GM12878 (cell line): ENCODE measurements at regions not wholly inside any gene's neighbourhood (a gene's known extent, or its start where the extent isn't known, plus 50 kb on each side); places are given as distances from the start of the nearest gene placed in this dataset.

Source experiments
- ATF7 ChIP-seq: fragments of 450-650 bp; IDR thresholded peaks from 2 replicates; pipeline ENCODE4 v1.6.1; 2016; ENCODE audit warnings: low read depth, mild to moderate bottlenecking
- BHLHE40 ChIP-seq, 2 experiments: fragments of 450-650 bp in 1 of 2; IDR thresholded peaks; 2 replicates each; pipeline ENCODE4 v1.6.1; 2011 to 2017; ENCODE audit warnings: low read depth in 2 of 2, borderline replicate concordance in 1 of 2, improper control_type of control experiment in 1 of 2, low read length in 1 of 2, mild to moderate bottlenecking in 1 of 2
- CREB1 ChIP-seq: IDR thresholded peaks from 2 replicates; pipeline ENCODE4 v1.6.1; 2012; ENCODE audit warnings: low read depth, mild to moderate bottlenecking, inconsistent platforms
- EP300 ChIP-seq, 2 experiments: fragments of 150-350 bp in 1 of 2; IDR thresholded peaks; 2 replicates each; pipeline ENCODE4 v1.6.1; 2011 to 2012; ENCODE audit warnings: low read depth in 2 of 2, low read length in 2 of 2, borderline replicate concordance in 1 of 2, improper control_type of control experiment in 1 of 2, inconsistent platforms in 1 of 2; ENCODE audit not compliant: control insufficient read depth in 1 of 2
- GATAD2B ChIP-seq: fragments of 450-650 bp; conservative IDR thresholded peaks from 2 replicates; pipeline ENCODE4 v1.6.1; 2017; ENCODE audit warnings: low read depth, mild to moderate bottlenecking, moderate library complexity
- KDM1A ChIP-seq: fragments of 200-600 bp; sonication (generic); IDR thresholded peaks from 2 replicates; pipeline ENCODE4 v1.6.1; 2016; ENCODE audit warnings: borderline replicate concordance
- MEF2B ChIP-seq: fragments of 450-650 bp; IDR thresholded peaks from 2 replicates; pipeline ENCODE4 v1.6.1; 2018; ENCODE audit warnings: mild to moderate bottlenecking, moderate library complexity; ENCODE audit not compliant: partially characterized antibody, poor library complexity, severe bottlenecking
- MXI1 ChIP-seq: fragments of 150-350 bp; IDR thresholded peaks from 2 replicates; pipeline ENCODE4 v1.6.1; 2011; ENCODE audit warnings: low read depth, mild to moderate bottlenecking, inconsistent platforms, low read length, improper control_type of control experiment
- NR2C1 ChIP-seq: fragments of 450-650 bp; IDR thresholded peaks from 2 replicates; pipeline ENCODE4 v1.6.1; 2017; ENCODE audit warnings: antibody characterized with exemption, mild to moderate bottlenecking, moderate library complexity
- NR2F1 ChIP-seq: fragments of 450-650 bp; conservative IDR thresholded peaks from 2 replicates; pipeline ENCODE4 v1.6.1; 2017; ENCODE audit warnings: mild to moderate bottlenecking
- SPI1 ChIP-seq: IDR thresholded peaks from 2 replicates; pipeline ENCODE4 v1.6.1; 2011; ENCODE audit warnings: low read depth, mild to moderate bottlenecking, low read length, moderate library complexity, borderline replicate concordance; ENCODE audit not compliant: insufficient read depth
- TARDBP ChIP-seq: IDR thresholded peaks from 2 replicates; pipeline ENCODE4 v1.6.1; 2016; ENCODE audit warnings: borderline replicate concordance
- TBL1XR1 ChIP-seq: IDR thresholded peaks from 2 replicates; pipeline ENCODE4 v1.6.1; 2012; ENCODE audit warnings: low read depth, low read length, improper control_type of control experiment
- ZNF622 ChIP-seq: fragments of 450-650 bp; IDR thresholded peaks from 2 replicates; pipeline ENCODE4 v1.6.1; 2017; ENCODE audit warnings: mild to moderate bottlenecking, inconsistent platforms
- ZZZ3 ChIP-seq: IDR thresholded peaks from 2 replicates; pipeline ENCODE4 v1.6.1; 2011; ENCODE audit warnings: low read depth; ENCODE audit not compliant: control insufficient read depth, insufficient read length
- TF ChIP-seq, protein P1 (sequence below): fragments of 450-650 bp; IDR thresholded peaks from 2 replicates; pipeline ENCODE4 v1.6.1; 2014; ENCODE audit warnings: mild to moderate bottlenecking
- TF ChIP-seq, protein P2 (sequence below): fragments of 450-650 bp; IDR thresholded peaks from 2 replicates; pipeline ENCODE4 v1.6.1; 2017; ENCODE audit warnings: antibody characterized with exemption, mild to moderate bottlenecking, moderate library complexity
- TF ChIP-seq, protein P3 (sequence below): fragments of 450-650 bp; IDR thresholded peaks from 2 replicates; pipeline ENCODE4 v1.6.1; 2016; ENCODE audit warnings: mild to moderate bottlenecking, moderate library complexity, borderline replicate concordance
- TF ChIP-seq, protein P4 (sequence below): IDR thresholded peaks from 2 replicates; pipeline ENCODE4 v1.6.1; 2012; ENCODE audit warnings: low read depth, low read length, improper control_type of control experiment

DNA sequence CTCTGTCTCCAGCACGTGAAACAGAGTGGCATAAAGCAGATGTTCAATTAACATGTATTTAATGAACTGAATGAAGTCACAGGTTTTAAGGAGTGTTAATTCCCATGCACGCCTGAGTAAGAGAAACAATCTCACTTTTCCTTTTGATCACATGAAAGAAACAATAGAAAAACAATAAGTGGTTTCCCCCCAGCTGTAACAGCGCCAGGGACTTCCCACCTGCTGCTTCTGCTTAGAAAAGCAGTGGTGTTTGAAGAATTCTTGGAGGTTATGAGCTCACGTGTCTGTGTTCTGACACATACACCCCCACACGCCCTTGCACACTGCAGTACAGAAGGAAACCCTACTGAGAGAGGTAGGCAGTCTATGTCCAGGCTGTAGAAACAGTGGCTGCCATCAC, 51.3 kb upstream of the FRMD4A start (continued):
- TF ChIP-seq, protein P1, sequence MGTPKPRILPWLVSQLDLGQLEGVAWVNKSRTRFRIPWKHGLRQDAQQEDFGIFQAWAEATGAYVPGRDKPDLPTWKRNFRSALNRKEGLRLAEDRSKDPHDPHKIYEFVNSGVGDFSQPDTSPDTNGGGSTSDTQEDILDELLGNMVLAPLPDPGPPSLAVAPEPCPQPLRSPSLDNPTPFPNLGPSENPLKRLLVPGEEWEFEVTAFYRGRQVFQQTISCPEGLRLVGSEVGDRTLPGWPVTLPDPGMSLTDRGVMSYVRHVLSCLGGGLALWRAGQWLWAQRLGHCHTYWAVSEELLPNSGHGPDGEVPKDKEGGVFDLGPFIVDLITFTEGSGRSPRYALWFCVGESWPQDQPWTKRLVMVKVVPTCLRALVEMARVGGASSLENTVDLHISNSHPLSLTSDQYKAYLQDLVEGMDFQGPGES: no peak
- TF ChIP-seq, protein P2, sequence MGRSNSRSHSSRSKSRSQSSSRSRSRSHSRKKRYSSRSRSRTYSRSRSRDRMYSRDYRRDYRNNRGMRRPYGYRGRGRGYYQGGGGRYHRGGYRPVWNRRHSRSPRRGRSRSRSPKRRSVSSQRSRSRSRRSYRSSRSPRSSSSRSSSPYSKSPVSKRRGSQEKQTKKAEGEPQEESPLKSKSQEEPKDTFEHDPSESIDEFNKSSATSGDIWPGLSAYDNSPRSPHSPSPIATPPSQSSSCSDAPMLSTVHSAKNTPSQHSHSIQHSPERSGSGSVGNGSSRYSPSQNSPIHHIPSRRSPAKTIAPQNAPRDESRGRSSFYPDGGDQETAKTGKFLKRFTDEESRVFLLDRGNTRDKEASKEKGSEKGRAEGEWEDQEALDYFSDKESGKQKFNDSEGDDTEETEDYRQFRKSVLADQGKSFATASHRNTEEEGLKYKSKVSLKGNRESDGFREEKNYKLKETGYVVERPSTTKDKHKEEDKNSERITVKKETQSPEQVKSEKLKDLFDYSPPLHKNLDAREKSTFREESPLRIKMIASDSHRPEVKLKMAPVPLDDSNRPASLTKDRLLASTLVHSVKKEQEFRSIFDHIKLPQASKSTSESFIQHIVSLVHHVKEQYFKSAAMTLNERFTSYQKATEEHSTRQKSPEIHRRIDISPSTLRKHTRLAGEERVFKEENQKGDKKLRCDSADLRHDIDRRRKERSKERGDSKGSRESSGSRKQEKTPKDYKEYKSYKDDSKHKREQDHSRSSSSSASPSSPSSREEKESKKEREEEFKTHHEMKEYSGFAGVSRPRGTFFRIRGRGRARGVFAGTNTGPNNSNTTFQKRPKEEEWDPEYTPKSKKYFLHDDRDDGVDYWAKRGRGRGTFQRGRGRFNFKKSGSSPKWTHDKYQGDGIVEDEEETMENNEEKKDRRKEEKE: no peak
- TF ChIP-seq CREB1 (no peak), NR2C1 (no peak), ZNF622 (no peak), ZZZ3 (no peak), MEF2B (peak; percentile 26), BHLHE40 (IDR thresholded peaks at IDR 0.05; ENCODE audit: borderline replicate concordance in 1 of 2, low read depth in 2 of 2, low read length in 1 of 2) (peak; percentile 95 to 96), GATAD2B (0 out of 2 replicates have a peak, but pooled peaks have one; percentile 17), TARDBP (no peak), SPI1 (peak; percentile 18; the same call in 1 of the 2 replicates), TBL1XR1 (no peak), KDM1A (no peak), EP300 (IDR thresholded peaks at IDR 0.05; ENCODE audit: borderline replicate concordance in 1 of 2, control insufficient read depth in 1 of 2, low read depth in 2 of 2, low read length in 2 of 2) (peak in 1 of 2 experiments; percentile 10; a peak in 1 of 4 replicates), MXI1 (no peak), ATF7 (peak; percentile 88), NR2F1 (peak; percentile 57; the same call in 1 of the 2 replicates)
- TF ChIP-seq, protein P3, sequence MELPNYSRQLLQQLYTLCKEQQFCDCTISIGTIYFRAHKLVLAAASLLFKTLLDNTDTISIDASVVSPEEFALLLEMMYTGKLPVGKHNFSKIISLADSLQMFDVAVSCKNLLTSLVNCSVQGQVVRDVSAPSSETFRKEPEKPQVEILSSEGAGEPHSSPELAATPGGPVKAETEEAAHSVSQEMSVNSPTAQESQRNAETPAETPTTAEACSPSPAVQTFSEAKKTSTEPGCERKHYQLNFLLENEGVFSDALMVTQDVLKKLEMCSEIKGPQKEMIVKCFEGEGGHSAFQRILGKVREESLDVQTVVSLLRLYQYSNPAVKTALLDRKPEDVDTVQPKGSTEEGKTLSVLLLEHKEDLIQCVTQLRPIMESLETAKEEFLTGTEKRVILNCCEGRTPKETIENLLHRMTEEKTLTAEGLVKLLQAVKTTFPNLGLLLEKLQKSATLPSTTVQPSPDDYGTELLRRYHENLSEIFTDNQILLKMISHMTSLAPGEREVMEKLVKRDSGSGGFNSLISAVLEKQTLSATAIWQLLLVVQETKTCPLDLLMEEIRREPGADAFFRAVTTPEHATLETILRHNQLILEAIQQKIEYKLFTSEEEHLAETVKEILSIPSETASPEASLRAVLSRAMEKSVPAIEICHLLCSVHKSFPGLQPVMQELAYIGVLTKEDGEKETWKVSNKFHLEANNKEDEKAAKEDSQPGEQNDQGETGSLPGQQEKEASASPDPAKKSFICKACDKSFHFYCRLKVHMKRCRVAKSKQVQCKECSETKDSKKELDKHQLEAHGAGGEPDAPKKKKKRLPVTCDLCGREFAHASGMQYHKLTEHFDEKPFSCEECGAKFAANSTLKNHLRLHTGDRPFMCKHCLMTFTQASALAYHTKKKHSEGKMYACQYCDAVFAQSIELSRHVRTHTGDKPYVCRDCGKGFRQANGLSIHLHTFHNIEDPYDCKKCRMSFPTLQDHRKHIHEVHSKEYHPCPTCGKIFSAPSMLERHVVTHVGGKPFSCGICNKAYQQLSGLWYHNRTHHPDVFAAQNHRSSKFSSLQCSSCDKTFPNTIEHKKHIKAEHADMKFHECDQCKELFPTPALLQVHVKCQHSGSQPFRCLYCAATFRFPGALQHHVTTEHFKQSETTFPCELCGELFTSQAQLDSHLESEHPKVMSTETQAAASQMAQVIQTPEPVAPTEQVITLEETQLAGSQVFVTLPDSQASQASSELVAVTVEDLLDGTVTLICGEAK: no peak
- TF ChIP-seq, protein P4, sequence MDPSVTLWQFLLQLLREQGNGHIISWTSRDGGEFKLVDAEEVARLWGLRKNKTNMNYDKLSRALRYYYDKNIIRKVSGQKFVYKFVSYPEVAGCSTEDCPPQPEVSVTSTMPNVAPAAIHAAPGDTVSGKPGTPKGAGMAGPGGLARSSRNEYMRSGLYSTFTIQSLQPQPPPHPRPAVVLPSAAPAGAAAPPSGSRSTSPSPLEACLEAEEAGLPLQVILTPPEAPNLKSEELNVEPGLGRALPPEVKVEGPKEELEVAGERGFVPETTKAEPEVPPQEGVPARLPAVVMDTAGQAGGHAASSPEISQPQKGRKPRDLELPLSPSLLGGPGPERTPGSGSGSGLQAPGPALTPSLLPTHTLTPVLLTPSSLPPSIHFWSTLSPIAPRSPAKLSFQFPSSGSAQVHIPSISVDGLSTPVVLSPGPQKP: no peak
